HepG2 (cell line): ENCODE measurements at regions not wholly inside any gene's neighbourhood (a gene's known extent, or its start where the extent isn't known, plus 50 kb on each side); places are given as distances from the start of the nearest gene placed in this dataset.

Experiments used
- CEBPB ChIP-seq: IDR thresholded peaks from 2 replicates; pipeline ENCODE4 v1.6.1; 2011; ENCODE audit warnings: low read depth, low read length, improper control_type of control experiment, borderline replicate concordance
- CTCF ChIP-seq: sonication (generic); formaldehyde crosslinking; IDR thresholded peaks from 2 replicates; pipeline ENCODE4 v1.5.0; 2020; ENCODE audit warnings: mild to moderate bottlenecking, missing genetic modification reagents, moderate library complexity
- RAD21 ChIP-seq: fragments of 450-650 bp; formaldehyde crosslinking; IDR thresholded peaks from 2 replicates; pipeline ENCODE4 v1.5.0; 2020; ENCODE audit warnings: mild to moderate bottlenecking
- SMC3 ChIP-seq: IDR thresholded peaks from 2 replicates; pipeline ENCODE4 v1.6.1; 2011; ENCODE audit warnings: low read length, improper control_type of control experiment
- ZNF44 ChIP-seq: sonication (generic); formaldehyde crosslinking; IDR thresholded peaks from 2 replicates; pipeline ENCODE4 v1.5.1; 2020; ENCODE audit warnings: mild to moderate bottlenecking, missing genetic modification reagents

GRCh38 chrX:94961730-94962129 is 1287.7 kb downstream of the FAM133A start:
- no peak for TF ChIP-seq CEBPB
- no peak for TF ChIP-seq SMC3
- no peak for TF ChIP-seq CTCF (CRISPR knock-in tag)
- no peak for TF ChIP-seq ZNF44 (CRISPR knock-in tag)
- no peak for TF ChIP-seq RAD21 (CRISPR knock-in tag)
